Body of pancreas (tissue), 4 donors: ENCODE measurements at regions not wholly inside any gene's neighbourhood (a gene's known extent, or its start where the extent isn't known, plus 50 kb on each side); places are given as distances from the start of the nearest gene placed in this dataset.

Experiments
- POLR2A ChIP-seq, 3 donors: fragments of 450-650 bp; IDR thresholded peaks; one replicate each; pipeline ENCODE4 v1.6.1; 2016; ENCODE audit warnings: antibody characterized with exemption in 3 of 3, mild to moderate bottlenecking in 2 of 3
- TF ChIP-seq, protein P1 (sequence below), 7 experiments: fragments of 450-650 bp in 4 of 7; fragments of 200-600 bp in 3 of 7; sonication (generic) in 3 of 7; IDR thresholded peaks; one replicate each; pipeline ENCODE4 v1.5.1; 2016 to 2019; ENCODE audit warnings: antibody characterized with exemption in 7 of 7

DNA sequence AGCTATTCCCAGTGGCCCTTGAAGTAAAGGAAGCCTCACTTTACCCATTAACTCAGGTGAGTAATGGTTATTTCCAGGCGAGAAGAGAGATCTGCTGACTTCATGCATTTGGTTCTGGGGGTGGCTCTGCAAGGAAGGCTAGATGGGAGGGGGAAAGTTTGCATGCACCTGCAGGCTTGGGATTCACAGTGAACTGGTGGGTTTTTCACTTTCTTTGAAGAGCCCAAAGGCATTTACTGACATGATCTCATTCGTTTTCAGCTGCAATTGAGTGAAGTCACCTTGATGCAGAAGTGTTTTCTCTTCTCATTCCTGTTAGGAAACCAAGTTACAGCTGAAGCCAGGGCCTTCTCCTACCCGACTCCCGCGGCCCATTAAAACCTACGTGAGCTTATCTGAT lies 131.0 kb upstream of the N4BP1 start:
- TF ChIP-seq, protein P1, sequence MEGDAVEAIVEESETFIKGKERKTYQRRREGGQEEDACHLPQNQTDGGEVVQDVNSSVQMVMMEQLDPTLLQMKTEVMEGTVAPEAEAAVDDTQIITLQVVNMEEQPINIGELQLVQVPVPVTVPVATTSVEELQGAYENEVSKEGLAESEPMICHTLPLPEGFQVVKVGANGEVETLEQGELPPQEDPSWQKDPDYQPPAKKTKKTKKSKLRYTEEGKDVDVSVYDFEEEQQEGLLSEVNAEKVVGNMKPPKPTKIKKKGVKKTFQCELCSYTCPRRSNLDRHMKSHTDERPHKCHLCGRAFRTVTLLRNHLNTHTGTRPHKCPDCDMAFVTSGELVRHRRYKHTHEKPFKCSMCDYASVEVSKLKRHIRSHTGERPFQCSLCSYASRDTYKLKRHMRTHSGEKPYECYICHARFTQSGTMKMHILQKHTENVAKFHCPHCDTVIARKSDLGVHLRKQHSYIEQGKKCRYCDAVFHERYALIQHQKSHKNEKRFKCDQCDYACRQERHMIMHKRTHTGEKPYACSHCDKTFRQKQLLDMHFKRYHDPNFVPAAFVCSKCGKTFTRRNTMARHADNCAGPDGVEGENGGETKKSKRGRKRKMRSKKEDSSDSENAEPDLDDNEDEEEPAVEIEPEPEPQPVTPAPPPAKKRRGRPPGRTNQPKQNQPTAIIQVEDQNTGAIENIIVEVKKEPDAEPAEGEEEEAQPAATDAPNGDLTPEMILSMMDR (IDR thresholded peaks at IDR 0.05) = no peak
- no peak for TF ChIP-seq POLR2A (IDR thresholded peaks at IDR 0.05)
